Globus pallidus (tissue), 1 donor: ENCODE measurements at regions not wholly inside any gene's neighbourhood (a gene's known extent, or its start where the extent isn't known, plus 50 kb on each side); places are given as distances from the start of the nearest gene placed in this dataset.
"Not testable (repeated sequence)": the region's sequence is repeated elsewhere in the genome, so short reads cannot be mapped to it uniquely, and the experiment has no call there.

Experiments used
- DNase-seq: peaks from one replicate; pipeline ENCODE4 v3.0.0-alpha.2; 2015; ENCODE audit warnings: low spot score

GRCh38 chr7:131959106-131959812 is 402.8 kb upstream of the PODXL start:
- DNase-seq: no peak

- no peak for DNase-seq
Measured at GRCh38 chr7:131957338-131958020, 401.1 kb upstream of the PODXL start.

GRCh38 chr7:131956864-131957263 is 400.4 kb upstream of the PODXL start:
- DNase-seq: no peak

- no peak for DNase-seq
Measured at GRCh38 chr7:131955679-131956078, 399.3 kb upstream of the PODXL start.

- DNase-seq: no peak
Measured at GRCh38 chr7:131953184-131953583, 396.8 kb upstream of the PODXL start.

- no peak for DNase-seq
Measured at GRCh38 chr7:131952365-131952764, 395.9 kb upstream of the PODXL start.

- no peak for DNase-seq
Measured at GRCh38 chr7:131950758-131951157, 394.3 kb upstream of the PODXL start.

- no peak for DNase-seq
Measured at GRCh38 chr7:131949659-131950058, 393.2 kb upstream of the PODXL start.

GRCh38 chr7:131948434-131949053 is 392.1 kb upstream of the PODXL start:
- no peak for DNase-seq

- DNase-seq: no peak
Measured at GRCh38 chr7:131947661-131948060, 391.2 kb upstream of the PODXL start.

GRCh38 chr7:131945957-131946544 is 389.6 kb upstream of the PODXL start:
- no peak for DNase-seq

GRCh38 chr7:131945313-131945911 is 389.0 kb upstream of the PODXL start:
- DNase-seq: peak; percentile 26

GRCh38 chr7:131944556-131945069 is 388.2 kb upstream of the PODXL start:
- no peak for DNase-seq

GRCh38 chr7:131943646-131944045 is 387.2 kb upstream of the PODXL start:
- no peak for DNase-seq

- DNase-seq: no peak
Measured at GRCh38 chr7:131943211-131943610, 386.8 kb upstream of the PODXL start.

GRCh38 chr7:131942287-131943150 is 386.1 kb upstream of the PODXL start:
- no peak for DNase-seq

GRCh38 chr7:131941291-131941690 is 384.9 kb upstream of the PODXL start:
- DNase-seq: no peak

- DNase-seq: no peak
Measured at GRCh38 chr7:131940621-131941165, 384.3 kb upstream of the PODXL start.

- DNase-seq: not testable (repeated sequence)
Measured at GRCh38 chr7:131938788-131939187, 382.4 kb upstream of the PODXL start.

GRCh38 chr7:131937868-131938267 is 381.4 kb upstream of the PODXL start:
- no peak for DNase-seq

- DNase-seq: no peak
Measured at GRCh38 chr7:131935180-131935579, 378.8 kb upstream of the PODXL start.
